B cell (primary cell): ENCODE measurements at regions not wholly inside any gene's neighbourhood (a gene's known extent, or its start where the extent isn't known, plus 50 kb on each side); places are given as distances from the start of the nearest gene placed in this dataset.

Experiments used
- ATAC-seq: fragments of 200-7000 bp; cut with Tn5 transposase; one replicate; pipeline ENCODE4 v1.10.0; 2021; ENCODE audit warnings: low read depth, mild to moderate bottlenecking, moderate number of reproducible peaks, moderate library complexity
- CTCF ChIA-PET: fragments of 350-600 bp; sonication (Branson Sonifier 250); formaldehyde crosslinking; loops from one replicate; lab custom pipeline; 2021; ENCODE audit warnings: antibody characterized with exemption, inconsistent platforms; lab: Charles Lee
- POLR2A ChIA-PET: fragments of 350-600 bp; sonication (Branson Sonifier 250); formaldehyde crosslinking; loops from one replicate; lab custom pipeline; 2021; ENCODE audit warnings: antibody characterized with exemption; lab: Charles Lee
- DNase-seq: peaks from one replicate; pipeline ENCODE4 v3.0.0; 2013
- H2AFZ ChIP-seq: 2 replicates; pipeline ENCODE4 v1.6.1; 2012; ENCODE audit warnings: mild to moderate bottlenecking, low read depth, low read length; ENCODE audit not compliant: insufficient read depth, poor library complexity, severe bottlenecking
- H3K27ac ChIP-seq, 2 donors: 1 replicate in 1 of 2; 2 replicates in 1 of 2; pipeline ENCODE4 v1.5.1; 2012 to 2013; ENCODE audit warnings: low read length in 2 of 2, mild to moderate bottlenecking in 2 of 2, moderate library complexity in 1 of 2
- H3K27me3 ChIP-seq, 4 experiments: fragments of 200-600 bp in 1 of 4; sonication (generic) in 1 of 4; replicated peaks in 1 of 4; 1 replicate in 2 of 4; 2 replicates in 2 of 4; pipeline versions ENCODE4 v1.6.1 to v1.7.0; 2013 to 2016; ENCODE audit warnings: low read length in 3 of 4, mild to moderate bottlenecking in 2 of 4, mixed read lengths in 1 of 4, moderate library complexity in 1 of 4; ENCODE audit not compliant: insufficient read depth in 4 of 4, control insufficient read depth in 3 of 4; ENCODE audit errors: control extremely low read depth in 1 of 4
- H3K36me3 ChIP-seq, 2 experiments: replicated peaks in 1 of 2; 1 replicate in 1 of 2; 2 replicates in 1 of 2; pipeline versions ENCODE4 v1.6.1 to v1.7.1; 2013; ENCODE audit warnings: low read length in 1 of 2; ENCODE audit not compliant: insufficient read depth in 2 of 2, control insufficient read depth in 1 of 2; ENCODE audit errors: control extremely low read depth in 1 of 2, extremely low read depth in 1 of 2
- H3K4me1 ChIP-seq, 2 donors: fragments of 200-600 bp in 1 of 2; sonication (generic) in 1 of 2; 1 replicate in 1 of 2; 2 replicates in 1 of 2; pipeline versions ENCODE4 v1.5.1 to v1.6.1; 2013 to 2017; ENCODE audit warnings: low read length in 2 of 2; ENCODE audit not compliant: control insufficient read depth in 2 of 2, insufficient read depth in 2 of 2
- H3K4me2 ChIP-seq: replicated peaks from 2 replicates; pipeline ENCODE3; 2012; ENCODE audit warnings: mild to moderate bottlenecking, low read depth, low read length; ENCODE audit not compliant: poor library complexity, severe bottlenecking
- H3K4me3 ChIP-seq, 5 experiments: fragments of 200-600 bp in 1 of 5; sonication (generic) in 1 of 5; 1 replicate in 3 of 5; 2 replicates in 2 of 5; pipeline versions ENCODE4 v1.5.1 to v1.7.0; 2011 to 2016; ENCODE audit warnings: low read length in 4 of 5, mild to moderate bottlenecking in 4 of 5, low read depth in 2 of 5, control low read depth in 1 of 5, moderate library complexity in 1 of 5; ENCODE audit not compliant: insufficient read depth in 1 of 5; ENCODE audit errors: control extremely low read depth in 1 of 5, extremely low read depth in 1 of 5
- H3K79me2 ChIP-seq: fragments of 200-600 bp; sonication (generic); one replicate; pipeline ENCODE4 v1.6.0; 2016; ENCODE audit warnings: low read length; ENCODE audit not compliant: control insufficient read depth, insufficient read depth
- H3K9ac ChIP-seq: fragments of 200-600 bp; sonication (generic); 2 replicates; pipeline ENCODE4 v1.6.1; 2017; ENCODE audit warnings: mild to moderate bottlenecking, low read length, moderate library complexity
- H3K9me3 ChIP-seq, 3 donors: one replicate each; pipeline versions ENCODE4 v1.6.1 to v1.7.1; 2013; ENCODE audit warnings: low read length in 2 of 3; ENCODE audit not compliant: control insufficient read depth in 2 of 3, insufficient read depth in 1 of 3; ENCODE audit errors: control extremely low read depth in 1 of 3
- H4K20me1 ChIP-seq: 2 replicates; pipeline ENCODE4 v1.6.0; 2012; ENCODE audit warnings: mild to moderate bottlenecking, low read length; ENCODE audit not compliant: insufficient read depth, control insufficient read depth, poor library complexity, severe bottlenecking
- H3K27ac Mint-ChIP-seq: one replicate; pipeline ENCODE4 v1.8.0; 2021; ENCODE audit warnings: mixed read lengths
- H3K27me3 Mint-ChIP-seq: one replicate; pipeline ENCODE4 v1.8.0; 2021; ENCODE audit warnings: mixed read lengths
- H3K4me1 Mint-ChIP-seq: one replicate; pipeline ENCODE4 v1.8.0; 2021; ENCODE audit warnings: mixed read lengths
- H3K4me3 Mint-ChIP-seq: one replicate; pipeline ENCODE4 v1.8.0; 2021; ENCODE audit warnings: mixed read lengths
- H3K9me3 Mint-ChIP-seq: one replicate; pipeline ENCODE4 v1.8.0; 2022; ENCODE audit warnings: mixed read lengths; ENCODE audit not compliant: insufficient read depth
- CTCF ChIP-seq: fragments of 200-600 bp; IDR thresholded peaks from one replicate; pipeline ENCODE4 v1.8.0; 2022; ENCODE audit warnings: antibody characterized with exemption, mild to moderate bottlenecking
- EZH2 ChIP-seq: IDR thresholded peaks from 2 replicates; pipeline ENCODE4 v1.6.1; 2012; ENCODE audit warnings: borderline replicate concordance, low read depth, mild to moderate bottlenecking, moderate library complexity, low read length; ENCODE audit not compliant: insufficient read depth, poor library complexity, severe bottlenecking
- WGBS: methylation state at CpG from one replicate; pipeline ENCODE4 v1.1.5; 2013; ENCODE audit warnings: missing lambda C conversion rate; ENCODE audit not compliant: insufficient coverage; 5-methylcytosine and 5-hydroxymethylcytosine counted together
- intact Hi-C: fragments of 100-400 bp; cut with micrococcal nuclease; formaldehyde crosslinking; loops from one replicate; pipeline ENCODE4 v1.10.0; 2022

- Mint-ChIP-seq H3K4me1 (no peaks in the 10 kb centered on the region), H3K4me3 (no peak overlapping the region), H3K27me3 (no peaks in the 10 kb centered on the region), H3K9me3 (peaks cover 4% of the 10 kb centered on the region), H3K27ac (no peak overlapping the region)
- intact Hi-C loops = no loop called here
- H3K79me2 ChIP-seq = no peaks in the 10 kb centered on the region
- CTCF ChIA-PET = no interaction called here
- H3K4me1 ChIP-seq = no peaks in the 10 kb centered on the region
- no peak overlapping the region for H2AFZ ChIP-seq
- H3K4me3 ChIP-seq = no peak overlapping the region
- no peaks in the 10 kb centered on the region for H4K20me1 ChIP-seq
- H3K9ac ChIP-seq = no peak overlapping the region
- no peak for ATAC-seq
- H3K27ac ChIP-seq = no peak overlapping the region
- no peaks in the 10 kb centered on the region for H3K36me3 ChIP-seq
- POLR2A ChIA-PET = no interaction called here
- H3K9me3 ChIP-seq = peaks cover 0 to 9% (median 9%) of the 10 kb centered on the region in 3 donors
- WGBS = 94% methylated on average over 3 of the region's 6 CpGs
- TF ChIP-seq EZH2 (no peak), CTCF (no peak)
- no peak overlapping the region for H3K4me2 ChIP-seq
- no peaks in the 10 kb centered on the region for H3K27me3 ChIP-seq
- no peak for DNase-seq
Measured at GRCh38 chrX:38965888-38966287, 164.6 kb downstream of the MID1IP1 start.

- Histone ChIP-seq H3K9me3 (peaks cover 0 to under 1% (median 0%) of the 10 kb centered on the region in 3 donors), H4K20me1 (no peaks in the 10 kb centered on the region), H3K9ac (no peak overlapping the region), H3K27ac (no peak overlapping the region), H3K4me1 (no peaks in the 10 kb centered on the region), H3K27me3 (no peaks in the 10 kb centered on the region), H3K36me3 (no peaks in the 10 kb centered on the region), H3K79me2 (no peaks in the 10 kb centered on the region), H3K4me2 (no peak overlapping the region), H2AFZ (no peak overlapping the region), H3K4me3 (no peak overlapping the region)
- Mint-ChIP-seq H3K9me3 (peaks cover 4% of the 10 kb centered on the region), H3K4me1 (no peaks in the 10 kb centered on the region), H3K4me3 (no peak overlapping the region), H3K27me3 (no peaks in the 10 kb centered on the region), H3K27ac (no peak overlapping the region)
- ChIA-PET POLR2A (no interaction called here), CTCF (no interaction called here)
- DNase-seq (no peak), ATAC-seq (no peak)
- WGBS = 100% methylated on average over 1 of the region's 3 CpGs
- TF ChIP-seq EZH2 = no peak
- no peak for TF ChIP-seq CTCF
- intact Hi-C loops = no loop called here
Measured at GRCh38 chrX:38968344-38969216, 167.3 kb downstream of the MID1IP1 start.
